GM18861 (cell line): ENCODE measurements at regions not wholly inside any gene's neighbourhood (a gene's known extent, or its start where the extent isn't known, plus 50 kb on each side); places are given as distances from the start of the nearest gene placed in this dataset.

Experiments
- ATAC-seq: cut with Tn5 transposase; IDR thresholded peaks from one replicate; pipeline ENCODE4 v1.9.1; 2021; ENCODE audit not compliant: unreplicated experiment

DNA sequence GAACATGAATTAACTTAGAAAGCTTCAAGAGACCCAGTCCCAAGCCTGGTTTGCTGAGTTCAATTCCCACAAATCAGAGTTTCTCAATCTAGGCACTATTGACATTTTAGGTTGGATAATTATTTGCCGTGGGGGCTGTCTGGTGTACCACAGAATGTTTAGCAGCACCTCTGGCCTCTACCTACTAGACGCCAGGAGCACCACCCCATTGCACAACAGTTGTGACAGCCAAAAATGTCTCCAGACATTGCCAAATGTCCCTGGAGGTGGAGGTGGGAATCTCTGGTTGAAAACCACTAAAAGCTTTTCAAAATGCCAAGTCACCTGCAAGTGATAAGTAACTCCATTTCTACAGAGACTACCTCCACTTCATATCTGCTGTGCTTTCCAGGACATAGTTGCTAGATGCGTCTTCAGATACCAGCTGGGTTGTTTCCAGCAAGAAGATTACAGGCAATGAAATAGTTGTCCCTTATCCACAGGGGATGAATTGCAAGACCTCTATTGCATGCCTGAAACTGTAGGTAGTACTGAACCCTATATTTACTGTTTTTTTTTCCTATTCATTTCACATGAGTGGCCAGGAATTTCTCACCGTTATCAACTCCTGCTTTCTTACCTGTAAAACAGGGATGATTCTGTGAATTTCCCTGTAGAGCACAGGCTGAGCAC is 554.3 kb downstream of the ZEB2 start:
- ATAC-seq: no peak

DNA sequence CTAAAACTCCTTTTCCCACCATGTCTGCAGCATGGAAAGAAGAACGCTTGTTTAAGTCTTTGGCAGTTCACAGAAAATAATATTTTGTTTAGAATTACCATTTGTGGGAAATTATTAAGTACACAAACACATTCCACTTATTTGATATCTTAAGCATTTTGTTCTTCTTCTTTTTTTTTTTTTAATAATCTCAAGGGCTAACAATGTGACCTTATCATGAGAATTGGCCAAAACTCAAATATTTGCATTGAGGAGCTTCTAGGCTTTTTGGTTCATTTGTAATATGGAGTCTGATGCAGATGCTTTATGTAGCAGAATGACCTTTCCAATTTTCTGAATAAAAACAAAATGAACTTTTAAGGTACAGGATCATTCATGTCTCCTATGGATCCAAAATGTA is 555.0 kb downstream of the ZEB2 start:
- ATAC-seq: no peak

DNA sequence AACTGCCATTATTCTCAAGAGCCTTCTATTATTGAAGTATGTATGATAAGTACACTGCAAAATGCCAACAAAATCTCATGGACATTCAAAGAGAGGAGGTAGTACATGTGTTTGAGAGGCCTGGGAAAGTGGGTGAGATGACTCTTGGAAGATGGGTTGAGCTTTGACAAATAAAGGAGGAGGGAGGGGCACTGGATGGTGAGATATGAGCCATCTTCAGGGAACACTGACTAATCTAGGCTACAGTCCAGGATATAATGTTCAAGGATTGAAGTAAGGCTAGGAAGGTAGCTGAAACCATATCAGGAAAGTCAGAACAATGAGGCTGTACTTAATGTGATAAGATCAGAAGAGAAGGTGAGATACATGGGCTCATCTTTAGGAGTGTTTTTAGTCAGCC is 559.7 kb downstream of the ZEB2 start:
- no peak for ATAC-seq

DNA sequence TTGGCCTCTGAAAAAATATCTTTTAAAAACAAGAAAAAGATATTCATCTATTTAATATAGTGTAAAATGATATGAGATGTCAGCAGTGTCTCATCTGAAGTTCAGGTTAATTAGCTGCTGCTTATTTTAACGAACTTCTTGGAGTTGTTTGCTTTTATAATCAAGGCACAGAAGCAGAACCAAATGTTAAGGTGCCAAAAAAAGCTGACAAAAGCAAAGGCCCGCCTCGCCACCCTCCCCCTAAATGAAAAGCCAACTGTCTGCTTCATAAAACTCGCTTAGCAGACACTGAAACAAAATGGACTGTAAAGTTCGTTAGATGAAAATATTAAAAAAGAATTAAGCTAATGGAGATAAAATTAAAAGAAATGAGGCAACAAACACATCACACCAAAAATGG is 562.6 kb downstream of the ZEB2 start:
- no peak for ATAC-seq

DNA sequence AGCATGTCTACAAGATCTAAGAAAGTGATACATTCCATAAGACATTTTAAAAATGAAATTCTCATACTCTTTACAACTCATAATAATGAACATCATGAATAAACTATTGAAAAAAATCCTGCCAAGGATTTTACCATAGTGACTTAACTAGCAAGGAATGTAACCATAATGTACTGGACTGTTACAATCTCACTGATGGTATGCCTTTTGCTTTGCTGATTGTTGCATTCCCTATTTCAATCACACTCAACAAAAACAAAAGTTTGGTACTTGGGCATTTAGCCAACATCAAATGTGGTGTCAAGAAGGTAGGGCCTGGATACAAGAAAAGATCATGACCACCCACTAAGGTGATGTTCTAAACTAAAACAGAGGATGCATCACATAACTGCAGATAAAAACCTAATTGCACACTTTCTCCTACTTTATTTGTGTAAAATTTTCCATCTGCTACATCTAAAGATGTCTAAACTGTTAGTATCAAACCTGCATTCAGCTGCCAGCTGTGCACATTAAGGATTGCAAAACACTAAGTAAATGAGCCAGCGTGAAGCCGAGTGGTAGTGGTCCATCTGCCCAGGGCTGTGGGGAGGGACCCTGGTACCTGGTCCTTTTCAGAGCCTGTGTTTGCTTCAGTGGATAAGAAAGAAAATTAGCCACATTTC is 564.4 kb downstream of the ZEB2 start:
- no peak for ATAC-seq

DNA sequence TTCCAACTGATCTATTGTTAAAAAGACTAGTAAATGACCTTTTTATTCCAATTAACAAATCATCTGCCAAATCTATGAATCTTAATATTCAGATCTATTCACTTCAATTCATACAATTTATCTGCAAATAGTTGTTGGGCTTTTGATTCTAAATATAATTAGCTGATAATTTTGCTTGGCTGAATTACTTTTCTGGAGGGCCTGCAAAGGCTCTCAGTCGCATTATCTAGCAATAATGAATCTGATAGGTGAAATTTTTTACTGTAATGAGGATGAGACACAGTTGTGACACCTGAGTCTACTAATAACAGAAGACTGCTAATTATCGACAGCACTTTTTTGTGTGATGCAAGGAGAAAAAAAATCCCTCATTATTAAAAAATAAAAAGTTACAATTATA is 565.1 kb downstream of the ZEB2 start:
- no peak for ATAC-seq

DNA sequence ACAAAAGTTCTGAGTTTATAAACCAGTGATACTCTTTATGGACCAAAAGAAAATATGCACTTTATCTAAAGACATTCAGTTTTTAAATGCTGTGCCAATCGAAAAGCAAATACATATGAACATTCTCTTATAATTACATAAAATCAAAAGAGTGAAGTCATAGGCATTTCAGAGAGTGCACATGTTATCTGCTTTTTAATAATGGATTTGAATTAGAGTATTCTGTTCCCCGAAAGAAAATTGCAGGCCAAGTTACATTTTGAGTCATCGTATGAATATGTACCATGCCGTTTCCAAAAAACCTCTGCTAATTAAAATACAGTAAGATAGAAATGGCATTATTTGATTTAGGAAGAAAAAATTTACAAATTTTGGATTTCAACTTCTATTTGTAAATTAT is 565.7 kb downstream of the ZEB2 start:
- no peak for ATAC-seq

DNA sequence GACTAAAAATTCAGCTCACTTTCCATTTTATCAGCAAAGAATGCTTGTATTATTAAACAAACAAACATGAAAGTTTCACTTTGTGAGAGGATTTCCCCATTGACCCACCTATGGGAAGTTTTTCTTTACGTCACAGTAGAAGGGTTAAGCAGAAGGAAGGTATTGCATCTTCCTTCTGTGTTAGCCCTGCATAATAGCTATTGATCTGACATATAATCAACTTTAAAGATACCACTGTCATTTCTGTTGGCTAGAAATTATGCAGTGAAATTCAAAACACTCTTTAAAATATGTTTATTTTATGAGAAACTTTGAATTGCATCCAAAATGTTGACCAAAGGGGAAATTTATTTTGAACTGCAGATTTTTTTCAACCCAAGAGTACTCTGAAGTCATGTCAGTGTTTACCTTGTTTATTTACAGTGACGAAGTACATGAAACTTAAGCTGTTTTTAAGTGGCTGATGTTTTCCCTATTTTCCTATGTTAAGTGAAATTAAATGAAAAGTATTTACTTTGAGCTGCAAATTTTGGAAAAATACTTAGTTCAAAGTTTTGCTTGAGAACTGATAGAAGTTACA is 566.4 kb downstream of the ZEB2 start:
- no peak for ATAC-seq

DNA sequence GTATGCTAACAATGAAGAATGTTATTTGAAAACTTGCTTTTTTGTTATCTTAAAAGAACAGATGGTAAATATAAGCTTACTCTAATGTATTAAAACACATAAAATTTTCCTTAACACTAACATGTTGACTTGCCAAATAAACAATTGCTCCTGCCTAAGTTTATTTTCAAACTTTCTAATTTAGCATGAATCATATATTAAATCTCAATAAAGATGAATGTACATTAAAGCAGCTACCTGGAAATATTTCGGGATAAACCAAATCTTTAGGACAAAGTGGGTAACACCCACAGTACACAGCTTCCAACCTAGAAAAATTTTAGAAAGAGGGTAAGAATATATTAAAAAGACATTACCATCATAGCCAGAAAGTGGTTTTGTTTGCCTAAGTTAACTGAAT is 567.4 kb downstream of the ZEB2 start:
- no peak for ATAC-seq

DNA sequence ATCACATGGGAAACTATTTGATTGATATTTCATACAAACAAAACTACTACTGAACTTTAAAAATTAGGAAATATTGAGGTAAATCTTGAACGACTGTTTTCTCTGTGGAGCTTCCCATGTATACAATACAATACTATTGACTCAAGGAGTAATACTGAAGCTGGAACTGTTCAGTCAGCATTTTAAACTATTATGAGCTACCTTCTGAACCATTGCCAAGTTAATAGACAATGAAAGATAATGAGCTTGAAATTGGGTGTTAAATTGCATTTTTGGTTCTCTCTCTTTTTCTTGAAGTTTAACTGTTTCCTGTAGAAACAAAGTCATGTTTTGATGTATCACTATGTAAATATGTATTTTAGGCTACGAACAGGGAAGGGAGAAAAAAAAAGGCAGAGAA is 569.2 kb downstream of the ZEB2 start:
- no peak for ATAC-seq

DNA sequence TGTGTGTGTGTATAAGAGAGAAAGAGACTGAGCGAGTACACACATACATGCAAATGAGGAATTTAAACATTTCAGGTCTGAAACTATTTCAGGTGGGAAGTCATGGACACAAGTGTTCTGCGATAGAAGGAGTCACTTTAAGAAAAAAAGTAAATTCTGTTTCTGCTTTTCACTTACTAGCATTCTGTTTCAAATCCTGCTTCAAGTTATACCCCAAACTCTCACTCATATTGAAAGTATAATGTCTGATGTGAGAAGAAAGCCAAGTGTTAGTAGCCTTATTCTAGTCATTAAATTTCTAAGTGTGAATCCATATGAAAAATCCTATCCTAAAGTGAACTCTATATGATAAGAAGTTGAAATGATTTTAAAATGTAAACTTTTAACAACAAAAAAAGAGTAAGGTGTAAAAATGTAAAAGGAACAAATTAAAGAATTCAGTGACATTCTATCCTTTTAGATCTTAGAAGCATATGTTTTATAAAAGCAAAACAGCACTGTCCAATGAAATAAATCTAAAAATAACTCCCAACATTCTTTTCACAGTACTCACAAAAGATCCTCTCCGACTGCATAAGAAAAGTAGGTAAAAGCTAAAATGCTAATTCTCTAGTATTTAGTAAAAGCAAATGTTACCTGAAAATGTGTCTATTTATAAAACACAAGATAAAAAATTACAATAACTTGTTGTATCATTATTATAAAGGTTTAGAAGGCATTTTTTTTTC is 570.6 kb downstream of the ZEB2 start:
- ATAC-seq: peak; percentile 60

DNA sequence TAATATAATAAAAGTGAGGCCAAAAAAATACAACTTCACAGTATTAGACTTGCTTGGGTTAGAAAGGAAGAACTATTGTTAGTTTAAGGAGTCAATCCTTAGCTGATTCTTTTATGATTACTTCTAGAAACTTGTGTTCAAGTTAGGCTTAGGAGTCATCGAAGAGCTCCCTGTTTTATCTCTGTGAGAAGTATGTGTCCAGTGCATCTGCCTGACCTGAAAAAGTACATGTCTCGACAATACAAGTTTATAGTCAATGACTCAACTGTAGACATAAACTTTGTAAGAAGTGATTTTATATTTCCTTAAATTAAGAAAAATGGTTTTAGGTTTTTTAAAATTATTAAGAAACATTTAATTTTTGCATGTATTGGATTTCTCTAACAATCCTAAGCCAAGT is 571.2 kb downstream of the ZEB2 start:
- ATAC-seq: no peak

DNA sequence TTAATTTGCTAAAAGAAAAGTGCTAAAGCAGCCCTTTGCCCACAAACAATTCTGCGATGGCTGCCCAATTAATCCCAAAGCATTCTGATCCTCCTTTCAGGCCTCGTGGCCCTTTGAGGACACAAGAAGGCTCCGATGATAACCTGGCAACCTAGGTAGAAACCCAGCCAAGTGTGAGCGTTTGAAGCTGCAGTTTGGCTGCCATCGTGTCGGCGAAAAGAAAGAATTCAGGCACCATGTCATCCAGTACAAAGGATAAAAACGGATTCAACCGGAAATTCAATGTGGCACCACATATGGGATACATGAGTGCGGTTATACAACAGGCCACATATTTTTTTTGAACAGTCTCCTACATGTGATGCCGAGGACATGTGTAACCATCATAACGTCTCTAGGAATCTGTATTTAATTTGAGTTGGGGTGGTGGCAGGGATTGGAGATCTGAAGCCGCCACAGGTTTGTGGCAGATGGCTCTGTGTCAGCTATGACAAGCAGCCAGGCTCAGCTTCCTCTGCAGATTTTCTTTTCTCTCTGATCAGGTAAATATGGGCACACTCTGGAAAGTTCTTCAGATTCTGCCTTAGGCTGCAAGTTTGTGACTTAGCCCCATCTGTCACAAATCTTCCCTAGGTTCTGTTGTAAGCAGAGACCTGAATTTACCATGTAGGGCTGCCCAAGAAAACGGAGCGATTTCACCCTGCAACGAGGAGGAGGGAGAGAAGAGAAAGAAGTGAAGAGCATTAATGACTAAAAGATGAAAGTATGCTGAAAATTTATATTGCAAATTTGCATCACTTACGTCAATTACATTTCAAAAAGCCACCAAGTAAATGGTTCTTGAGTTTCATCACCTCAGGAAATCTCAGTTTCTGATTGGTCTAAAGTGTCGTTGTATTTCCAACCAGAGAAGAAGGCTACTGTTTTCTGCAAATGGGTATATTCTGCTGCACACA is 573.2 kb downstream of the ZEB2 start:
- ATAC-seq: no peak

DNA sequence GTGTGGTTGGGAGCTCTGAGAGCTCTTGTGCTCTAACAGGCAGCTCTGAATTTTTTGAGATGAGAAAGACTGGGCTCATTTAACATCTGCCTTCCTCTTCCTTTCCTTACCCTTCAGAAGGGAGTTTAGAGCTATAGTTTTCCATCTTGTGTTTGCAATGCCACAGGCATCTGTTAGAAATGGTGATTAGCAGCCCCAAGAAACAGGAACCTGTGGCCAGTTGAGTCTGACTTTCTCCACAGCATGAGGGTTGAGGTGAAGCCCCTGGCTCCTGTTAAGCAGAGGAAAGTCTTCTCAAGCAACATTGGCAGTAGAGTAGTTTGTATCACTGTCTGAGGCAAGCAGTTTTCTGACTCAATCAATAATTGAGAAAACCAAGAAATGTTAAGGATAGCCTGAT is 577.4 kb downstream of the ZEB2 start:
- ATAC-seq: no peak

DNA sequence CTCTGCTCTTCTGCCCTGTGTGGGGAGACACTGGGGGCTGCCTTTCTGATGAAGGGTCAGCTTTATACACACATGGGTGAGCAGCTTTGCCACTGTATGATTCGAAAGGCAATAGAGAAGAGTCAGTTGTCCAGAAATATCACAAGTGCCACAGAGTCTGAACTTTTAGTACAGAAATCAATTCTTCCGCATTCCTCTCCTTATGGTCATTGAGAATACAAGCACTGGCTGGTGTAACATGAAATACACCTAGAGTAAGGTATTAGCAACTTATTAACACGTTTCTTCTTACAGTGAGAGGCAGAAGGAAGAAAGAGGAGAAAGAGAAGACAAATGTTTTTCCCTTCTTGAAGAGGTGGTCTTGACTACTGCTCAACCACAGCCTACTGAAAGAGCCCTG is 579.2 kb downstream of the ZEB2 start:
- no peak for ATAC-seq

DNA sequence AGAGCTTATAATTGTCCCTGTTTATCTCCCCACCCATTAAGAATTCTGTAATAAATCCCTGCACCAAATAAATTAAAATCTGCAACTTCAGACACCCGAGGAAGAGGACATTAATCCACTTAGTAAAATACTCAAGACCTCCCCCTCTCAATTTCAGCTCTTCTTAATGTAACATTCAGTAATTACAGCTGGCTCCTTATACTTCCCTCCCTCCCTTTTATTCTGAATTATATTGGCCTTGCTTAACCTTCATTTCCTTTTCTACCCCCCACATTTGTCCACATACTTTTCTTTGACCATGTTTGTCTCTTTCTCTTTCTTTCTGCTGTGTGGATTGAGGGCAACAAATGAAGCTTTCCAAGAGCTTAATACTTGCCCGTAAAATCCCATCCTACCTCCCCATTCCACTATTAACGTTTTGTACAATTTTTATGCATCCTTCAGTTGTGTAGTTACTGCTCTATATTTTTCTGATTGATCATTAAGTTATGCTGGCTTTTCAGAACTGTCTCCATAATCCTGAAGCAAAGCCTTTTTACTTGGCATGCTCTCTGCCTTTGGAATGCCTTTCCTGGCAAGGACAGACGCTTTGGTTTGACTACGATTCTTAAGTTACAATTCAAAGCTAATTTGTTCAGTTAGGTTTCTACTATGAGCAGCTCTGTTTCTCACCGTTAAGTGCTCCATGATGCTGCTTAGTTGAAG is 580.1 kb downstream of the ZEB2 start:
- no peak for ATAC-seq

DNA sequence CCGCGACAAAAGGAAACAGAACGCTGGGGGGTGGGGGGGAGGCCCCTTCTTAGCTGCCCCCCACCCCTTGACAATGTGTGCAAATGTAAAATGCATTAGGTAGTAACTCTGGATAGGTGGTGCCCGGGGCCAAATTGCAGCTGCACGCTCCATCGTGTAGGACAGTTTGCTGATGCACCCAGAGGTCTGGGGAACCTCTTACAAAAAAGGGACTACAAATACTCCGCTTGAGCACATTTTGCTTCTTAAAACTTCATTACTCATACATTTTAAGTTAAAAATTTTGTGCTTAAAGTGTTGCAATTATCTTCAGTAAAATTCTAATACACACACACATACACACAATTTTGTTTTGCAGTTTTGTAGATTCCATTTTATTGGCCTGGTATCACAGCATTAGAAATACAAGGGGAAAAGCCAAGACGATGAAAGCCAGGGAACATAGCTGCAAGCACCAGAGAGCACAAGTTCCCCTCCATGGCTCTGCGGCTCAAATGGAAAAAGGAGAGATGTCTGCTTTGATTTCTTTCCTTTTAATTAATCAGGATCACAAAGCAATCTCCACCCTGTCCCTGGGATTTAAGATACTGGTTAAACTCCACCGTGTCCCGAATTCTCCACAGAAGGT is 582.1 kb downstream of the ZEB2 start:
- ATAC-seq: no peak

DNA sequence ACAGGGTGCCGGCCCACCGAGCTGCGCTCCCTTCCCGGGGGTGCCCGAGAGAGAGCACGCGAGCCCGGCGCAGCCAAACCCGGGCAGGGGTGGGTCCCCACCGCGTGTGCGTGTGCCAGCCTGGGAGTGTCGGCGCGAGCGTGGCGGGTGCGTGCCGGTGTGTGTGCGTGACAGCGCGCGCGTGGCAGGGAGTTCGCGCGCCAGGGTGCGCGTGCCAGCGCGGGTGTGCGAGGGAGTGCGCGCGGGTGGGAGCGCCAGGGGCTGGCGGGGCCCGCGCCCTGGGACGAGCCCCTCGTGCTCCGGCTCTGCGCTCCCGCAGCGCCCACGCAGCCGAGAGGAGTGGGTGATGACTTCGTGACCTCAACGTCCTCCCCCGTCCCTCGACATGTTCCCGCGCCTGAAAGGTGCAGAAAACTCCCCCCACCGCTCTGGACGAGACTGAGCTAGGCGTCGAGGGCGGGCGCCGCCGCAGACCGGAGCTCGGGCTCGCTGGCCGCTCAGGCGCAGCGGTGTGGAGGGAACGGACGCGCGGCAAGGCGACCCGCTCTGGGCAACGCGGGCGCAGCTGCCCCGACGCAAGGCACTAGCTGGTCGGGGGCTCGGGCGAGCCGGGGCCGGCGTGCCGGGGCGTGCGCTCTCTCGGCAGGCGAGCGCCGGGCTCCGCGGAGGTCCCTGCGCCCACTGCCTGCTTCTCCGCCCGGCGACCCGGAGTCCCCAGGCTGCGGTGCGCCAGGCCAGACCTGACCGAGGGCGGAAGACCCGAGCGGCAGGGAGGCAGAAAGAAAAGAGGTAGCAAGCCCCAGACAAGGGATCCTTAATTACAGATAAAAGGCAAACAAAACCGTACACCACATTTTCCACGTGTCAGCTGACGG is 582.8 kb downstream of the ZEB2 start:
- ATAC-seq: peak; percentile 57

DNA sequence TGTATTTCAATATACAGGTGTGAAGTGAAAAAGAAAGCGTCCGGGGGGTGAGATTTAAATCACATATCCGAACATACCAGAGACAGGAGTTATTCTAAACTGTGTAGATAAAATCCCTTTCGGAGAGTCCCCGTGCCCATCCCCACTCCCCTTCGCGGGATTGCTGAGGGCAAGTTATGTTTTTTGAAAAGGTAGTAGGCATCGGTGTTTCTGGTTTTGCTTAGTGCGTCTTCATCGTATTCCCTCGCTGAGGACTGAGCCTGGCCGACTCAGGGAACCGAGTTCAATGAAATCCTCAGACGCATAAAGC is 583.4 kb downstream of the ZEB2 start:
- no peak for ATAC-seq
